NCI-H1092 (cell line): ENCODE measurements at regions not wholly inside any gene's neighbourhood (a gene's known extent, or its start where the extent isn't known, plus 50 kb on each side); places are given as distances from the start of the nearest gene placed in this dataset.
"Not testable (repeated sequence)": the region's sequence is repeated elsewhere in the genome, so short reads cannot be mapped to it uniquely, and the experiment has no call there.

Source experiments
- DNase-seq: peaks from one replicate; lab custom pipeline; 2025; lab: John Stamatoyannopoulos, UW

DNA sequence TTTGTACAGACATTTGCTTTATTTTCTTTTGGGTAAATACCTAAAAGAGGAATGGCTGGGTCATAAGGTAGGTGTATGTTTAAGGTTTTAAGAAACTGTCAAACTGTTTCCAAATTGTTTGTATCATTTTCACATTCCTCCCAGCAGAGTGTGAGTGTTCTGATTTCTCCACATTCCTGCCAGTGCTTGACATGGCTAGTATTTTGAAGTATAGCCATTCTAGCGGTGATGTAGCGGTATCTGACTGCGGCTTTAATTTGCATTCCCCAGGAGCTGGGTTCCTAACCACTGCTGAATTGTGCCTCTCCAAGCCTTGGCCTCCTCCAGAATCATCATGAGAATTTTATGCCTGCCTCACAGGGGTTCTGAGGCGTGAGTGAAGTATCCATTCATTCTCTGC lies 61.8 kb upstream of the ARL4C start:
- no peak for DNase-seq

DNA sequence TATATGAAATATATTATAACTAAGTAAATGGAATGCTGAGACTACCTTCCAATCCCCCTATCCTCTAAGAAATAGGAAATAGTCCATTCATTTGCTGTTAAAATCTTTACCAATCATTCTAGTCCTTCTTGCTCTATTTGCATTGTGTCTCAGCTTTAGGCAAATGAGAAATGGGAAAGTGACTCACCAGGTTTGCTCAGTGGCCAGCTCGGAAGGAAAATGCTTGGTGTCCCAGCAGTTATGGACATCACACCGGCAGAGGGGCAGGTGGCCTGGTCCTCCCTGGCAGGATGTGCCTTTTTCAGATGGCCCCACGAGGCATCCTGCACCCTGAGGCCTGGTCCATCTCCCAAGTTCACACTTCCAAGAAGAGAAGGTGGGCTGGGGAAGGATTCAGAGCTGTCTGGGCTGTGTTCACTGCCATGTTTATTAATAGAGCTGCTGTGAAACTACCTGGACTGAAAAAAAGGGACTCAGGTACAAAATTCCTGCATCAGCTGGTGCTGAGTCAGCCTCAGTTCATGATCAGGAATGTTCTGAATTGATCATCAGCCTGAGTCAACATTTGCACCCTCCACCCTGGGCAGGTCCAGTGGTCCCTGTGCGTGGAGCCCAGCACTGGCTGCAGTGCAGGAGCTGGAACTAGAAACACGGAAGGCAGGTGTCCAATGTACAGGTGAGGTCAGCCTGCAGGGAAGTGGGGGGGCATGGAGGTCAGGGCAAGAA lies 60.1 kb upstream of the ARL4C start:
- no peak for DNase-seq

DNA sequence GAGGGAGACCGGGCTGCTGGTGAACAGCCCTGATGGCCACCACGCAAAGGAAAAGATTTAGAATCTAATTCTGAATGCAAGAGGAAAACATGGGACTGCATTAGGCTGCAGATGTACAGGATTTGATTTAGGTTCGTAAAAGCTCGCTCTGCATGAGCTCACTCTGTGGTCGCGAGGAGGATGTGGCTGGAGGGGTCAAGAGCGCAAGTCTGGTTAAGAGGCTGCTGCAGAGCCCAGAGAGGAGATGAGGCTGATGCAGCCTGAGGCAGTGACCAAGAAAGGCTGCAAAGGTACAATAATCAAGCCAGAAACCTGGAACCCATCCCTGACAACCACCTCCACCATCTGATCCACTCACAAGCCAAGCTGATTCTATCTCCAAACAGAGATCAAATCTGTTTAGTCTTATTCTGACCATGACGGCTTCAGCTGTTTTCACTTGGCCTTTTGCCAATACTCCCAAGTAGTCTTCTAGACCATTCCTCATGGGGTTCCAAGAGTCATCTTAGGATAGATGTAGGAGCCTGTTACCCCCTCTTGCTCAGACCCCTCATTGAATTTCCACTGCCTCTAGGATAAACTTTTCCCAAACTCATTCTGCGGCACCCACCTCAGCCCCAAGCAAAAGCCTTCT lies 58.9 kb upstream of the ARL4C start:
- DNase-seq, result no peak

GRCh38 chr2:234555161-234555560 lies 58.3 kb upstream of the ARL4C start:
- DNase-seq, result no peak

- not testable (repeated sequence) for DNase-seq
Measured at GRCh38 chr2:234553223-234553622, 56.3 kb upstream of the ARL4C start.

- peak; percentile 28 for DNase-seq
Measured at GRCh38 chr2:234550511-234551107, 53.7 kb upstream of the ARL4C start.

GRCh38 chr2:234550056-234550455 lies 53.2 kb upstream of the ARL4C start:
- DNase-seq, result no peak

- no peak for DNase-seq
Measured at GRCh38 chr2:234548695-234549420, 52.0 kb upstream of the ARL4C start.

GRCh38 chr2:234546770-234547169 lies 49.9 kb upstream of the ARL4C start:
- no peak for DNase-seq
